ENCODE measurements at regions not wholly inside any gene's neighbourhood (a gene's known extent, or its start where the extent isn't known, plus 50 kb on each side); places are given as distances from the start of the nearest gene placed in this dataset.
"Not testable (repeated sequence)": the region's sequence is repeated elsewhere in the genome, so short reads cannot be mapped to it uniquely, and the experiment has no call there.

GRCh38 chr11:71155846-71156245 lies 96.5 kb downstream of the SHANK2 start:
- Histone ChIP-seq H3K9me3 (ENCODE audit: control insufficient read depth, insufficient read depth, low read length) (no peaks in the 10 kb centered on the region), H3K27ac (ENCODE audit: low read depth, low read length) (no peak overlapping the region), H3K4me1 (ENCODE audit: control insufficient read depth, low read length) (0 out of 2 replicates have a peak, but pooled peaks cover 2% of the 10 kb centered on the region), H3F3A (ENCODE audit: control insufficient read depth, insufficient read depth) (no peaks in the 10 kb centered on the region), H4K20me1 (ENCODE audit: control insufficient read depth, insufficient read depth, low read depth, low read length) (no peaks in the 10 kb centered on the region), H3K9me2 (replicated peaks; ENCODE audit: control insufficient read depth, low read length) (no peaks in the 10 kb centered on the region), H3K27me3 (ENCODE audit: control insufficient read depth, low read length) (peaks cover 5% of the 10 kb centered on the region; the same call in 1 of the 2 replicates), H3K4me2 (ENCODE audit: low read length) (no peak overlapping the region), H3K36me3 (ENCODE audit: control insufficient read depth, low read length) (no peaks in the 10 kb centered on the region), H3K4me3 (ENCODE audit: low read length) (no peak overlapping the region), H3K79me2 (ENCODE audit: control insufficient read depth, low read length) (no peaks in the 10 kb centered on the region)
- TF ChIP-seq EZH2phosphoT487 (IDR thresholded peaks at IDR 0.05; ENCODE audit: borderline replicate concordance, low read length) (no peak), CTCF (IDR thresholded peaks at IDR 0.05; ENCODE audit: low read depth, low read length, poor library complexity, severe bottlenecking) (no peak)

GRCh38 chr11:71154261-71154805 lies 98.0 kb downstream of the SHANK2 start:
- H3K4me3 ChIP-seq (ENCODE audit: low read length), result no peak overlapping the region
- no peak overlapping the region for H3K27ac ChIP-seq (ENCODE audit: low read depth, low read length)
- no peak overlapping the region for H3K4me2 ChIP-seq (ENCODE audit: low read length)
- H3K36me3 ChIP-seq (ENCODE audit: control insufficient read depth, low read length), result no peaks in the 10 kb centered on the region
- no peaks in the 10 kb centered on the region for H4K20me1 ChIP-seq (ENCODE audit: control insufficient read depth, insufficient read depth, low read depth, low read length)
- H3K4me1 ChIP-seq (ENCODE audit: control insufficient read depth, low read length), result 0 out of 2 replicates have a peak, but pooled peaks cover 2% of the 10 kb centered on the region
- peaks cover 5% of the 10 kb centered on the region; the same call in 1 of the 2 replicates for H3K27me3 ChIP-seq (ENCODE audit: control insufficient read depth, low read length)
- H3F3A ChIP-seq (ENCODE audit: control insufficient read depth, insufficient read depth), result no peaks in the 10 kb centered on the region
- TF ChIP-seq EZH2phosphoT487 (IDR thresholded peaks at IDR 0.05; ENCODE audit: borderline replicate concordance, low read length) (no peak), CTCF (IDR thresholded peaks at IDR 0.05; ENCODE audit: low read depth, low read length, poor library complexity, severe bottlenecking) (no peak)
- H3K9me2 ChIP-seq (replicated peaks; ENCODE audit: control insufficient read depth, low read length), result no peaks in the 10 kb centered on the region
- no peaks in the 10 kb centered on the region for H3K79me2 ChIP-seq (ENCODE audit: control insufficient read depth, low read length)
- no peaks in the 10 kb centered on the region for H3K9me3 ChIP-seq (ENCODE audit: control insufficient read depth, insufficient read depth, low read length)

- no peak for TF ChIP-seq EZH2phosphoT487 (IDR thresholded peaks at IDR 0.05; ENCODE audit: borderline replicate concordance, low read length)
- no peak for TF ChIP-seq CTCF (IDR thresholded peaks at IDR 0.05; ENCODE audit: low read depth, low read length, poor library complexity, severe bottlenecking)
- no peaks in the 10 kb centered on the region for H3K36me3 ChIP-seq (ENCODE audit: control insufficient read depth, low read length)
- H3K9me3 ChIP-seq (ENCODE audit: control insufficient read depth, insufficient read depth, low read length), result 0 out of 2 replicates have a peak, but pooled peaks cover 3% of the 10 kb centered on the region
- no peaks in the 10 kb centered on the region for H3K9me2 ChIP-seq (replicated peaks; ENCODE audit: control insufficient read depth, low read length)
- no peaks in the 10 kb centered on the region for H3K79me2 ChIP-seq (ENCODE audit: control insufficient read depth, low read length)
- no peak overlapping the region for H3K27ac ChIP-seq (ENCODE audit: low read depth, low read length)
- 0 out of 2 replicates have a peak, but pooled peaks cover 2% of the 10 kb centered on the region for H3K4me1 ChIP-seq (ENCODE audit: control insufficient read depth, low read length)
- H3K4me2 ChIP-seq (ENCODE audit: low read length), result no peak overlapping the region
- H3K27me3 ChIP-seq (ENCODE audit: control insufficient read depth, low read length), result 0 out of 2 replicates have a peak, but pooled peaks cover 5% of the 10 kb centered on the region
- H3K4me3 ChIP-seq (ENCODE audit: low read length), result no peak overlapping the region
- no peaks in the 10 kb centered on the region for H4K20me1 ChIP-seq (ENCODE audit: control insufficient read depth, insufficient read depth, low read depth, low read length)
- no peaks in the 10 kb centered on the region for H3F3A ChIP-seq (ENCODE audit: control insufficient read depth, insufficient read depth)
These were observed 99.4 kb downstream of the SHANK2 start for GRCh38 chr11:71153005-71153390.

- not testable (repeated sequence) for H3F3A ChIP-seq (ENCODE audit: control insufficient read depth, insufficient read depth); H3K36me3 ChIP-seq (ENCODE audit: control insufficient read depth, low read length); H4K20me1 ChIP-seq (ENCODE audit: control insufficient read depth, insufficient read depth, low read depth, low read length); H3K27me3 ChIP-seq (ENCODE audit: control insufficient read depth, low read length); H3K4me1 ChIP-seq (ENCODE audit: control insufficient read depth, low read length); H3K4me3 ChIP-seq (ENCODE audit: low read length); H3K9me2 ChIP-seq (replicated peaks; ENCODE audit: control insufficient read depth, low read length); H3K79me2 ChIP-seq (ENCODE audit: control insufficient read depth, low read length); H3K4me2 ChIP-seq (ENCODE audit: low read length); H3K9me3 ChIP-seq (ENCODE audit: control insufficient read depth, insufficient read depth, low read length); H3K27ac ChIP-seq (ENCODE audit: low read depth, low read length)
These were observed 99.9 kb downstream of the SHANK2 start for GRCh38 chr11:71152312-71153004.

All from DOHH2 (cell line).